ENCODE measurements at regions not wholly inside any gene's neighbourhood (a gene's known extent, or its start where the extent isn't known, plus 50 kb on each side); places are given as distances from the start of the nearest gene placed in this dataset.

DNA sequence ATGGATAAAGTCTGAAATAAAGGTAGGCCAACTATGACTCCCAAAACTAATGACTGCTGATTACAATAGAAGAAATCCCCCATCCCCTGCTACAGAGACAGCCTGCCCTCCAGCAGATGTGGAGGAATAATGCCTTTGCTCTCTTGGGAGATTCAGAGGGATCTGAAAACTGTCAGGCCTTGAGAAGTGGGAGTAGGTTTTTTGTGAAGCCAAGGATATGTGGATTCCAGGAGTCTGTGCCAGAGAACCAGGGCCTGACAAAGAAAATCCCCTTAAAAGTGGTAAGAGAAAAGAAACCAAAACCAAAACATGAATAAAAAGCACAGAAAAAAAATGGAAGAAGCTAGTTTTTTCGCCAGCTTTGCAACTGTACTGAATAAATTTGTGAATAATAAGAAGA is 397.6 kb downstream of the ZNF521 start:
- DNase-seq: no peak

DNA sequence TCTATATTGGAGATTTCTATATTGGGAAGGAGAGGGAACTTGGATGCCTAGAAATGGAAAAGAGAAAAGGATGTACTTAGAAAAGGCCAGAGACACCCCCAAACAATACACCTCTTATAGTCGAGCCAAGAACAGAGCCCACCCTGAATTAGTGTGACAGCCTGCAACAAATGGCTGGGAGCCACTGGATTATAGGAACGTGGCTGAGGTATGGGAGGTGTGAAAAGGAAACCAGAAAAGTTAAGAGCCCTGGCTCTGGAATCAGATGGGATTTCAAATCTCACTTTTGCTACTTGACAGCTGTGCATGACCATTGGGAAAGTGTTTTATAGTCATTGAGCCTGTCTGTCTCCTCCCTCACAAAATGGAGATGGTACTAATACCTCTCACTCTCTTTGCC is 394.0 kb downstream of the ZNF521 start:
- DNase-seq: no peak

DNA sequence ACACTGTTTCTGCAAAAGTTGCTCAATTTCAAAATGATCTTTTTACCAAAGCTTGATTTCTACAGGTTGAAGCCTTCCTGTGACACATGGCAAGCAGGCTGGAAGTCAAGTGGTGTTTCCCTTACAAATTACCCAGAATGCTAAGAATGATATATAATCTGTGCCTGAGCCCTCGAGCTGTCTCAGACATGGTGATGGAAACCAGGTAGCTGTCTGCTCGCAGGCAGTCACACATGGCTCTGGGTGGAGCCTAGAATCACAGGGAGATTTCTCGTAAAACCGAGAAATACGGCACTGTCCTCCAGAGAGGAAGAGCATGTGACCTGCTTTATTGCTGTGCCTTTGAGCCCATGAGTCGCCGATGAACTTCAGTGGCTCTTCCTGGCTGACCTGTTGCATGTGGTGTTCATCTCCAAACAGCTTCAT is 392.9 kb downstream of the ZNF521 start:
- DNase-seq: no peak

DNA sequence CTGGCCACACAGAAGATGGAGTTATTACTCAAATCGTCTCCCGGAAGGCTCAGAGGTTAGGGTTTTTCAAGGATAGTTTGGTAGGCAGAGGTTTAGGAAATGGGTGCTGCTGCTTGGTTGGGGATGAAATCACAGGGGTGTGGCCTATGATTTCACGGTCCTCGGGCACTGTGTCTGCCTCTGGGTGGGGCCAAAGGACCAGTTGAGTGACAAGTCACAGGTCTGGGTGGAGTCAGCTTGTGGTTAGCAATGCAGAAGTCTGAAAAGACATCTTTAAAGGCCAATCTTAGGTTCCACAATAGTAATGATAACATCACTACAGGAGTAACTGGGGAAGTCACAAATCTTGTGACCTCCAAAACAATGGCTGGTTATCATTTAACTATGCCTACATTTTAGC is 387.8 kb downstream of the ZNF521 start:
- no peak for DNase-seq

DNA sequence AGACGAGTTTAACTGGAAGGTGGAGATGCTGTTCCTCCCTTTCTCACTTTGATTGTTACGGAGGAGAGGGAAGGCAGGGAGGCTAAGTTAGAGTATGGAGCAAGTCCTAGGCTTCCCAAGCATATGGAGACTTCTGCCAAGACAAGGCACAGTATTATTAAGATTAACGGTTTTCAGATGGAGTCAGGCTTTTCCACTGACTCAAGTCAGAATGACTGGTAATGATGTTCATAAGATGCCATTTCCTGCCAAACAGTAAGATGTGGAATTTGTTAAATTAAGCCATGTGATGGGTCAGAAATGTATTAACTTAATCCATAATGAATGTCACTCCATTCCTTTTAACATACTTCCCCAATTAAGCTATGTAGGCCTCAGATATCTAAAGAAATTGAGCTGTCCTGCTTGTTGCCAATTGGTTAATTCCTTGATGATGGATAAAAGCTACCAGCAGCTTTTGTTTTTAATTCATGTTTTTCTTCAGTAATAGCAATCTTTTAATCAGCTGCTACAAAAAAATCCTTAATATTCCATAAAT is 383.7 kb downstream of the ZNF521 start:
- no peak for DNase-seq

DNA sequence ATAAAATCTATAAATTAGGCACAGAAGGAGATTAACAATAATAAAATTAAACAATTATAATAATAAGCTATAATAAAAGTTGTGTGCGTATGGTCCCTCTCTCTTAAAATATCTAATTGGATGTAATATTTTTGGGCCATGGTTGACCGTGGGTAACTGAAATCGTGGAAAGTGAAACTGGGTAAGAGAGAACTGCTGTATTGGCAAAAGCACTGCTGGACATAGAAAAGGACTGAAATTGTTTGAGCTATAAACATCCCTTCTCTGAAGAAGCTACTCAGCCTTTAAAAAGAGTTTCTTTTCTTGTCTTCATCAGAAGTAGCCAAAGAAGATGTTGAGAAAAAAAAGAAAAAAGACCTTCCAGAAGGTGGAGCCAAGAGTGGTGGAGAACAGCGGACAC is 379.4 kb downstream of the ZNF521 start:
- no peak for DNase-seq

DNA sequence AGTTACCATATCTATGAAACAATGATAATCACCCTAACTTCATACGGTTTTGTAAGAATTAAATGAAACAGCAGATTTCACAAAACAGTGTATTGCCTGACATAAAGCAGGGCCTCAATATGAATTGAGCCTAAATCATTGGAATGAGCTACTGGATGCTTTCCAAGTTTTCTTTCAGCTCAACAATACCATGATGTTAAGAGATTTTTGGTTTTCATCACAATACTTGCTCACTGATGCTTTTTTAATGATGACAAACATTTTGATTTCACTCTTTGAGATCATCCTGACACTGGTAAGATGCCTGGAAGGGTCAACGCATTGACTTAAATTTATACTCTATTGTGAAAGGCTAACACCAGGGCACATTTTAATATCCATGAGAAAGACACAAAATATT is 377.5 kb downstream of the ZNF521 start:
- DNase-seq: no peak

DNA sequence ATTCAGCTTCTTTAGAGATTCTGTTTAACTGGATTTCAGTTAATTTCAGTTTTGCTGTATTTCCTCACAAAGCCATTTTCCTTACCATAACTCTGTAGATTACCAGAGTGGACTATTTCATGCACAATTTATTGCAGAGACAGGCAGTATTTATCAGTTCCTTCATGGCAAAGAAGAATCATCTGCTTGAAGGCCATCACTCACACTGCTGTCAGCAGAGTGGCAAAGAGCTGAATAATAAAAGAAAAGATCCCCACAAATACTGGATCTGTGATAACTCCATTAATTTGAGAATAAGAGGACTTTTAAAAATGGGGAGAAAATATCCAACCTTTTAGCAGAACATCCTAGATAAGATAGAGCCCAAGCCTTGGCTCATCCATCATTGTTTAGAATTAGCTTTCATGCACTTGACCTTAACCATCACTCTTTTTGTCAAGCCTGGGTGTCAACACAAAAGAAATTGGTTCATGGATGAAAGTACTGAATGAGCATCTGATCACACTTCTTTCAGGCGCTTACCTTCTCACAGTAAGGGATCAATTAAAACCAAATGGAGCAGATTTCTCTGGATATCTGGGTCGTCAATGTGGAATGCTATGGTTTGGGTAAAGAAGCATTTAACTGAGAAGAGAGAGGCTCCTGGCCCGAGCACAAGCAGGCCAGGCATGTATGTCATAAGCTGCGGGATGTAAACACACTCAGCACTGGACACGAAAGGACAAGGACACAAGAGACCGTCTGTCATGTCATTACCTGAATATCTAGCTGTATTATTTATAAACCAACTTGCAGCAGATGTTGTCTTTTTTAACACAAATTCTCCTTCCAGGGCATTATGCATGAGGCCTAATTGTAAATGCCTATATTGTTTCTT is 376.2 kb downstream of the ZNF521 start:
- DNase-seq: no peak

DNA sequence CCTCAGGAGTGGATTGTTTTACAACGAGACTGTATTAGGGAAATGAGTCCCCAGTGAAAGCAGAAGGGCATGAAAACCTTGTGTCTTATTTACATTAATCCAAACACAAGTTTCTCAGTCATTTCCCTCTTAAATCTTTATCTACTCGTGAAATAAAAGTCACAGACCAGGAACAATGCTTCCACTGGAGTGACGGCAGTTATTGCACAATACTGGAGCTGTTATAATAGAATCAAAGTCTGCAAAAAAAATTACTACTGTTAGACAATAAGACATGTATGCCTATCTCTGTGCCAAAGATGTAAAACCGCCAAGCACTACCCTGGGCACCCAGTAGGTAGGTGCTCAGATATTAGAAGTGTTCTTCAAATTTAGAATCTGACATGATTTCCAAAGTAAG is 375.5 kb downstream of the ZNF521 start:
- DNase-seq: no peak

DNA sequence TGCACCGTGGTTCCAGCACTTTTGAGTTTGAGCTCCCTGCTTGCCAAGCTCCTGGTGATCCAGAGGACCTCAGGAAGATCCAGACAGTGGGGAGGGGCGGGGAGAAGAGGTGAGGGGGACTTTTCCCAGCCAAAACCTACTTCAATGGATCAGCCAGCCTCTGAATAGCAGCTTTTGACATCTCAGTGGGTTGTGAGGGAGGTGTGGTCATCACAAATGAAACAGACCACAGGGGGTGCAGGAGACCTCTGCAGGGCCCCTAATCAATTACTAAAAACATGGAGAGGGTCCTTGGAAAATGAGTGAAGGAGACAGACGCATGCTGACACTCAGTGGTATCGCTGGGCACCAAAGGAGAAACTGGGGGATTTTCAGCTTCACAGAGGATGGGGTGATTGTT is 372.7 kb downstream of the ZNF521 start:
- no peak for DNase-seq

DNA sequence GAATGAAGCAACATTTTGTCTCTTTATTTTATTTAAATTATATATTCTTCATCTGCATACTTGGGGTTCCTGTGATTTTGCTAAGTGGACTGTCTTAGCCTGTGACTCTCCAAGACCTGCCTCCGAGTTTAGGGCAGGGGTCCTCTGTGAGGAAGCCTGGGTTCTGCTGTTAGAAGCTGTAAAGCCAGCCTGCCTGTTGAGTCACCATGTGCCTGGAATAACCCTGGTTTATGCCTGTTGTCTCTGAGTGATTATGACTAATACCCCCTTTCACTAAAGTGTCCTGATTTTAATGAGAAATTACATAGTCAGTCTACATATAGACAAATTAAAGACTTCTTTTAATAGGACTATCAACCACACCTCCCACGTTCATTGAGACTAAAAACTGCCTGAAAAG is 369.1 kb downstream of the ZNF521 start:
- DNase-seq: no peak

- no peak for DNase-seq
These were observed 368.3 kb downstream of the ZNF521 start for GRCh38 chr18:24983566-24984139.

DNA sequence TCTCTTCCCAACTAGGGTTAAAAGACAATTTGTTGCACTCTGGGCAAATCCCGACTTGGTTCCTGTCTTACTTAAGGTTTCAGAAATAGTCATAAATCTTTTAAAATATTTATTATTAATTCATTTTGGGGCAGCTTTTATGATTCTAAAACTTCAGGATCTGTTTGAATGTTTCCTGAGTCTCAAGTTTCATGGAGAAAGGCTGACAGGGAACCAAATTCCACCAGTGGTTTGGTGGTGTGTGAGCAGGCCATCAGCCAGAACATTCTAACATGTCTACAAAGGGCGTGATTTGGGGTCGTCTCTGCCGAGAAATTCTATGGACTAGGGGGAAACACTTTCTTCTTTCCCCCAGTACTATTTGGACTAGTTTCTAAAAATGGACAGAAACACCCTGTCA is 366.4 kb downstream of the ZNF521 start:
- DNase-seq: no peak

DNA sequence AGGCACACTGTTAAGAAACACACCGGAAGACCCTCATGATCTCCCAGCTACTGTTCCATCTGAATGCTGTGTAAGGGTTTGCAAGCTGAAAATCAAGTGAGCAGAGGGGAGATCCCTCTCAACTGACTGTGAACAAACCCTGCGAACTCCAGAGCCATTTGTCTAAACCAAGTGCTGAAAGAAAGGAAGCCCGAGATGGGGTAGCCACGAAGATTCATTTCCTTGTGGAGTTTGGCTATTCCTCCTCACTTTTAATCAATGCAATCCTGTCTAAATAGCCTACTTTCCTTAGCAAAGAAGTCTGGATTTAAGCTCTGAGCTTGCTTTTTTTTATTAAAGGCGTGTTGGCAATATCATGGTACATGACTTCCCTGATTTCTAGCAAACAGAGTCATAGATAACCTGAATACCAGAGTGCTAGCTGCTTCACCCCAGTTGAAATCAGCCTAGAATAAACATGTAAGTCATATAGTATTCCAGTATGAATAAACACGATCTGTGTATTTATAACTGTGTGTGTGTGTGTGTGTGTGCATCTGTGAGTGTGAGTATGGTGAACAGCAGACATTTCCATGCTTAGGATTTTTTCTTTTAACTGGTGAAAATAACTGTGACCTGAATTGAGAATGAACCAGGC is 365.2 kb downstream of the ZNF521 start:
- no peak for DNase-seq

- DNase-seq: no peak
These were observed 364.4 kb downstream of the ZNF521 start for GRCh38 chr18:24987303-24988252.

DNA sequence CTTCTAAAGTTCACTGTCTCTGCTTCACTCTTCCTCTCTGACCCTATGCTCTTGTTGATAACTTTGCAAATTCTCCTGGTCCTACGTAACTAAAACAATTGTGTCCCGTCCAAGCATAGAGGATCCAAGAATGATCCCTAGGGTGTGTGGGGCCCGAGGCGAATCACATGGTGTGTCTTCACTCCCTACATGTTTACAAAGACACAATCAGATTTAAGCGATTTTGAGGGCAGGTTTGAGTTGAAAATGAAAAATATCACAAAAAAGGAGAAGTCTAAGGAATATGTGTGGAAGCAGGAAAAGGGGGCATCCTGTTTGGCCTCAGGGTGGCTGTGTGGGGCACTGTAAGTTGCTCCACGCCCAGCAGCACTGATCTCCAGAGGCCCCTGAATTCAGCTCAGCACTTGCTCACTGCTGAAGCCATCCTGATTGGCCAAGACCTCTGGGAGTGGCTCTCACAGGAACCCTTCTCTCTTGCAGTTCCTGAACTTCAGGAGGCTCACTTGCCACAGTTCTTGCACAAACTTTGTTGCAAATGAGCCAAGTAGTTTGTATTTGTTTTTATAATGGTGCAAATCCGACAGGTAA is 363.6 kb downstream of the ZNF521 start:
- no peak for DNase-seq

GRCh38 chr18:24989760-24990593 is 362.0 kb downstream of the ZNF521 start:
- DNase-seq: no peak

GRCh38 chr18:24990671-24991134 is 361.3 kb downstream of the ZNF521 start:
- no peak for DNase-seq

- DNase-seq: no peak
These were observed 360.6 kb downstream of the ZNF521 start for GRCh38 chr18:24991141-24992060.

- DNase-seq: no peak
These were observed 359.5 kb downstream of the ZNF521 start for GRCh38 chr18:24992491-24992890.
